MM.1S (cell line): ENCODE measurements at regions not wholly inside any gene's neighbourhood (a gene's known extent, or its start where the extent isn't known, plus 50 kb on each side); places are given as distances from the start of the nearest gene placed in this dataset.

Experiments
- CTCF ChIP-seq: fragments of 300-600 bp; sonication (generic); IDR thresholded peaks from 2 replicates; pipeline ENCODE4 v1.5.1; 2016; ENCODE audit warnings: antibody characterized with exemption, low read length, mixed read lengths
- EZH2phosphoT487 ChIP-seq: fragments of 300-600 bp; sonication (generic); IDR thresholded peaks from 2 replicates; pipeline ENCODE4 v1.6.1; 2018; ENCODE audit warnings: antibody characterized with exemption, low read length

- TF ChIP-seq CTCF (no peak), EZH2phosphoT487 (no peak)
These were observed 582.7 kb downstream of the SLC6A15 start for GRCh38 chr12:84329938-84330337.
